GM23248 (cell line): ENCODE measurements at regions not wholly inside any gene's neighbourhood (a gene's known extent, or its start where the extent isn't known, plus 50 kb on each side); places are given as distances from the start of the nearest gene placed in this dataset.
A peak's percentile ranks its signal among the peaks of the same experiment; 100 is the strongest.

Source experiments
- DNase-seq: peaks from one replicate; pipeline ENCODE4 v3.0.0-alpha.2; 2015
- H2AFZ ChIP-seq: fragments of 200-600 bp; sonication (generic); 2 replicates; pipeline ENCODE4 v1.6.1; 2016; ENCODE audit warnings: antibody characterized with exemption
- H3F3A ChIP-seq: fragments of 200-600 bp; sonication (generic); 2 replicates; pipeline ENCODE4 v1.6.1; 2016; ENCODE audit warnings: mild to moderate bottlenecking, antibody characterized with exemption, mixed run types; ENCODE audit not compliant: insufficient read depth
- H3K27ac ChIP-seq: fragments of 200-600 bp; sonication (generic); 2 replicates; pipeline ENCODE4 v1.5.1; 2016; ENCODE audit warnings: mild to moderate bottlenecking
- H3K27me3 ChIP-seq: fragments of 200-600 bp; sonication (generic); replicated peaks from 2 replicates; pipeline ENCODE4 v1.6.1; 2016; ENCODE audit warnings: mild to moderate bottlenecking; ENCODE audit not compliant: insufficient read depth
- H3K36me3 ChIP-seq: fragments of 200-600 bp; sonication (generic); 2 replicates; pipeline ENCODE4 v1.6.1; 2016; ENCODE audit warnings: low read depth, mild to moderate bottlenecking
- H3K4me1 ChIP-seq: fragments of 200-600 bp; sonication (generic); 2 replicates; pipeline ENCODE4 v1.6.1; 2016; ENCODE audit warnings: mild to moderate bottlenecking; ENCODE audit not compliant: insufficient read depth
- H3K4me2 ChIP-seq: fragments of 200-600 bp; sonication (generic); one replicate; pipeline ENCODE4 v1.6.1; 2016; ENCODE audit warnings: mild to moderate bottlenecking; ENCODE audit not compliant: unreplicated experiment
- H3K4me3 ChIP-seq: fragments of 200-600 bp; sonication (generic); 2 replicates; pipeline ENCODE4 v1.5.1; 2016; ENCODE audit warnings: mild to moderate bottlenecking
- H3K79me2 ChIP-seq: fragments of 200-600 bp; sonication (generic); 2 replicates; pipeline ENCODE4 v1.6.1; 2016; ENCODE audit warnings: mild to moderate bottlenecking; ENCODE audit not compliant: insufficient read depth
- H3K9ac ChIP-seq: fragments of 200-600 bp; sonication (generic); 2 replicates; pipeline ENCODE4 v1.6.1; 2016; ENCODE audit warnings: mild to moderate bottlenecking
- H3K9me2 ChIP-seq: fragments of 200-600 bp; sonication (generic); 2 replicates; pipeline ENCODE4 v1.6.1; 2016; ENCODE audit warnings: mixed run types, mild to moderate bottlenecking, moderate library complexity; ENCODE audit not compliant: insufficient read depth
- H3K9me3 ChIP-seq: fragments of 200-600 bp; sonication (generic); one replicate; pipeline ENCODE4 v1.6.1; 2017; ENCODE audit warnings: low read depth
- H4K20me1 ChIP-seq: fragments of 200-600 bp; sonication (generic); 2 replicates; pipeline ENCODE4 v1.6.0; 2016; ENCODE audit not compliant: insufficient read depth
- EZH2 ChIP-seq: fragments of 200-600 bp; sonication (generic); IDR thresholded peaks from 2 replicates; pipeline ENCODE4 v1.6.1; 2018; ENCODE audit warnings: antibody characterized with exemption, mild to moderate bottlenecking; ENCODE audit not compliant: insufficient read depth, poor library complexity, severe bottlenecking
- EZH2phosphoT487 ChIP-seq: fragments of 200-600 bp; sonication (generic); IDR thresholded peaks from 2 replicates; pipeline ENCODE4 v1.6.1; 2018; ENCODE audit warnings: antibody characterized with exemption, moderate library complexity, mild to moderate bottlenecking, low read depth; ENCODE audit not compliant: insufficient read depth
- WGBS, 2 experiments: methylation state at CpG; one replicate each; pipeline ENCODE4 v1.1.6; 2015 to 2017; ENCODE audit warnings: low lambda C conversion rate in 2 of 2, low coverage in 1 of 2; ENCODE audit errors: missing lambda C conversion rate in 2 of 2; 5-methylcytosine and 5-hydroxymethylcytosine counted together
- in situ Hi-C: fragments of 300-500 bp; cut with MboI; formaldehyde crosslinking; loops from 2 replicates; pipeline ENCODE4 v1.15.0; 2020

GRCh38 chr15:69755551-69756310 is 303.1 kb downstream of the RPLP1 start:
- Histone ChIP-seq H3K9me2 (no peaks in the 10 kb centered on the region), H3K36me3 (no peaks in the 10 kb centered on the region), H3K27ac (no peak overlapping the region), H3K79me2 (no peaks in the 10 kb centered on the region), H3K4me2 (no peak overlapping the region), H3K4me3 (no peak overlapping the region), H2AFZ (no peak overlapping the region), H3K9me3 (no peaks in the 10 kb centered on the region), H3K4me1 (peaks cover 22% of the 10 kb centered on the region), H3K27me3 (no peaks in the 10 kb centered on the region), H3F3A (peaks cover 15% of the 10 kb centered on the region), H3K9ac (no peak overlapping the region), H4K20me1 (no peaks in the 10 kb centered on the region)
- no peak for TF ChIP-seq EZH2
- no peak for TF ChIP-seq EZH2phosphoT487
- in situ Hi-C loops, result no loop called here
- DNase-seq, result no peak
- WGBS, 2 experiments, result 94 to 96% methylated on average over 7 of the region's 7 CpGs

GRCh38 chr15:69756440-69756839 is 303.8 kb downstream of the RPLP1 start:
- no peak overlapping the region for H3K27ac ChIP-seq
- H2AFZ ChIP-seq, result no peak overlapping the region
- no peak overlapping the region for H3K4me2 ChIP-seq
- DNase-seq, result no peak
- no peak overlapping the region for H3K4me3 ChIP-seq
- in situ Hi-C loops, result no loop called here
- no peaks in the 10 kb centered on the region for H3K27me3 ChIP-seq
- H4K20me1 ChIP-seq, result no peaks in the 10 kb centered on the region
- 96 to 100% methylated on average over 3 of the region's 3 CpGs for WGBS, 2 experiments
- TF ChIP-seq EZH2, result no peak
- no peak for TF ChIP-seq EZH2phosphoT487
- H3K9me3 ChIP-seq, result no peaks in the 10 kb centered on the region
- H3F3A ChIP-seq, result peaks cover 18% of the 10 kb centered on the region
- H3K79me2 ChIP-seq, result no peaks in the 10 kb centered on the region
- no peak overlapping the region for H3K9ac ChIP-seq
- H3K4me1 ChIP-seq, result peaks cover 26% of the 10 kb centered on the region
- no peaks in the 10 kb centered on the region for H3K9me2 ChIP-seq
- no peaks in the 10 kb centered on the region for H3K36me3 ChIP-seq

DNA sequence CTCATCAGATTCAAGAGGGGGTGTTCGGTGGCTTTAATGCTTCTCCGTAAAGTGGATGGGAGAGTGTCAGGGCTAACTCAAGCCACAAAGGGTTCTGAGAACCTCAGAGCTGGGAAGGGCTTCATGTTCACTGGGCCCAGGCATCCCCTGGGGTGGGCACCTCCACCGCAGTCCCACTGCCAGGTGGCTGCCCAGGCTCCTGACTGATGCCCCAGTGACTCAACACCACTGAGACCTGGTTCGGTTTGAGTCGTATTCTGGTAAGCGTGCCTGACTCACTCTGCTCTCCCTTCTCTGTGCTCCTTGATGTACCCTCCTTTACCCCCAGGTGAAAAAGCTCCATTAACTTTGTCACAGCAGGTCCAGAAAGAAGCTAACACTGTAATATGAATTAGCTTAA is 304.6 kb downstream of the RPLP1 start:
- Histone ChIP-seq H4K20me1 (no peaks in the 10 kb centered on the region), H3K9ac (no peak overlapping the region), H3K9me3 (no peaks in the 10 kb centered on the region), H3K9me2 (no peaks in the 10 kb centered on the region), H3K27me3 (no peaks in the 10 kb centered on the region), H3F3A (peaks cover 20% of the 10 kb centered on the region), H3K4me2 (no peak overlapping the region), H3K79me2 (no peaks in the 10 kb centered on the region), H3K36me3 (no peaks in the 10 kb centered on the region), H3K4me3 (no peak overlapping the region), H3K4me1 (peaks cover 27% of the 10 kb centered on the region), H2AFZ (no peak overlapping the region), H3K27ac (no peak overlapping the region)
- in situ Hi-C loops, result no loop called here
- TF ChIP-seq EZH2 (no peak), EZH2phosphoT487 (no peak)
- peak; percentile 37 for DNase-seq
- WGBS, 2 experiments, result 92 to 93% methylated on average over 6 of the region's 6 CpGs

GRCh38 chr15:69758291-69758771 is 305.7 kb downstream of the RPLP1 start:
- H3K27me3 ChIP-seq, result no peaks in the 10 kb centered on the region

More at GRCh38 chr15:69758291-69758771, 305.7 kb downstream of the RPLP1 start:
- Histone ChIP-seq H3K4me2 (no peak overlapping the region), H4K20me1 (no peaks in the 10 kb centered on the region), H3K9me2 (no peaks in the 10 kb centered on the region), H3K27ac (no peak overlapping the region), H3K9ac (no peak overlapping the region), H3K4me3 (no peak overlapping the region), H3F3A (peaks cover 20% of the 10 kb centered on the region), H3K4me1 (peaks cover 27% of the 10 kb centered on the region), H3K36me3 (no peaks in the 10 kb centered on the region), H2AFZ (no peak overlapping the region), H3K9me3 (no peaks in the 10 kb centered on the region), H3K79me2 (no peaks in the 10 kb centered on the region)
- no peak for TF ChIP-seq EZH2
- TF ChIP-seq EZH2phosphoT487, result no peak
- in situ Hi-C loops, result no loop called here
- peak; percentile 22 for DNase-seq
- WGBS, 2 experiments, result 72 to 75% methylated on average over 2 of the region's 2 CpGs
